SH-SY5Y (cell line): ENCODE measurements at regions not wholly inside any gene's neighbourhood (a gene's known extent, or its start where the extent isn't known, plus 50 kb on each side); places are given as distances from the start of the nearest gene placed in this dataset.

Source experiments
- GATA2 ChIP-seq: IDR thresholded peaks from 2 replicates; pipeline ENCODE4 v1.6.1; 2011; ENCODE audit warnings: mild to moderate bottlenecking, low read depth, low read length
- GATA3 ChIP-seq: IDR thresholded peaks from 2 replicates; pipeline ENCODE4 v1.6.1; 2011; ENCODE audit warnings: low read depth, mild to moderate bottlenecking, low read length, moderate library complexity

- no peak for TF ChIP-seq GATA3
- TF ChIP-seq GATA2 = no peak
These were observed 202.9 kb downstream of the USP25 start for GRCh38 chr21:15932726-15933125.

GRCh38 chr21:15935530-15935929 is 205.7 kb downstream of the USP25 start:
- TF ChIP-seq GATA2 (no peak), GATA3 (no peak)

- TF ChIP-seq GATA3 = no peak
- TF ChIP-seq GATA2 = no peak
These were observed 213.4 kb downstream of the USP25 start for GRCh38 chr21:15943009-15943666.

GRCh38 chr21:15947677-15948076 is 217.9 kb downstream of the USP25 start:
- TF ChIP-seq GATA2 (no peak), GATA3 (no peak)

- no peak for TF ChIP-seq GATA3
- TF ChIP-seq GATA2 = no peak
These were observed 223.9 kb downstream of the USP25 start for GRCh38 chr21:15953551-15954116.

GRCh38 chr21:15964236-15964855 is 234.6 kb downstream of the USP25 start:
- TF ChIP-seq GATA3 (no peak), GATA2 (no peak)

- TF ChIP-seq GATA3 (peak; percentile 23; the same call in 1 of the 2 replicates), GATA2 (0 out of 2 replicates have a peak, but pooled peaks have one; percentile 10)
These were observed 236.4 kb downstream of the USP25 start for GRCh38 chr21:15966231-15966630.

- no peak for TF ChIP-seq GATA3
- no peak for TF ChIP-seq GATA2
These were observed 236.9 kb downstream of the USP25 start for GRCh38 chr21:15966651-15967050.

GRCh38 chr21:15967661-15968060 is 237.9 kb downstream of the USP25 start:
- TF ChIP-seq GATA2 = no peak
- no peak for TF ChIP-seq GATA3

GRCh38 chr21:15968776-15969310 is 239.1 kb downstream of the USP25 start:
- TF ChIP-seq GATA3 = no peak
- TF ChIP-seq GATA2 = no peak

- TF ChIP-seq GATA3 (no peak), GATA2 (no peak)
These were observed 247.0 kb downstream of the USP25 start for GRCh38 chr21:15976807-15977206.

- TF ChIP-seq GATA3 (peak; percentile 53), GATA2 (peak; percentile 65)
These were observed 248.5 kb downstream of the USP25 start for GRCh38 chr21:15978215-15978738.

GRCh38 chr21:15986277-15986676 is 256.5 kb downstream of the USP25 start:
- TF ChIP-seq GATA2 = no peak
- no peak for TF ChIP-seq GATA3

GRCh38 chr21:15992171-15992570 is 262.4 kb downstream of the USP25 start:
- TF ChIP-seq GATA2 (no peak), GATA3 (no peak)
